ENCODE measurements at regions not wholly inside any gene's neighbourhood (a gene's known extent, or its start where the extent isn't known, plus 50 kb on each side); places are given as distances from the start of the nearest gene placed in this dataset.

DNA sequence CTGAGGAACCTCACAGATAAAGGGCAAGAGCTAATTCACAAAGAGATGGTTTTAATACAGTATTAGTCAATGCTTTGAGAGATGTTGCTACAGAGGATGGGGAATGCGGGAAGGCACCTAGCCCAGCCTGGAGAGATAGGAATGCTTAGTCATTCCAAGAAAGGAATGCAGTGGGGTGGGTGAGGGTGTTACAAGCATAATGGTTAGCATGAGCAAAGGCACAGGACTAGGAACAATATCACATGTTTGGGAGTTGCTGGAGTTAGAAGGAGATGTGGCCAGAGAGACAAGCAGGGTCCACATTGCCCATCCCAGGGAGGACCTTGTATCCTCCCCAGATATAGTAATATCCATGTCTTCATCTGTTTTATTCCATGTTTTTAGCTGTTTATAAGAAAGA is 107.0 kb upstream of the OGFRL1 start:
- no peak overlapping the region for H2AFZ ChIP-seq (ENCODE audit: low read depth, low read length)
- H3K4me1 ChIP-seq (ENCODE audit: insufficient read depth, low read length), result no peaks in the 10 kb centered on the region
- no peak overlapping the region for H3K9ac ChIP-seq (ENCODE audit: low read depth, low read length)
- H3K79me2 ChIP-seq (ENCODE audit: insufficient read depth, low read length), result no peaks in the 10 kb centered on the region
- H4K20me1 ChIP-seq (ENCODE audit: insufficient read depth, low read length), result no peaks in the 10 kb centered on the region
- no peaks in the 10 kb centered on the region for H3K36me3 ChIP-seq (ENCODE audit: insufficient read depth, low read length)
- no peak overlapping the region for H3K27ac ChIP-seq (ENCODE audit: low read length)
- TF ChIP-seq, protein P1, sequence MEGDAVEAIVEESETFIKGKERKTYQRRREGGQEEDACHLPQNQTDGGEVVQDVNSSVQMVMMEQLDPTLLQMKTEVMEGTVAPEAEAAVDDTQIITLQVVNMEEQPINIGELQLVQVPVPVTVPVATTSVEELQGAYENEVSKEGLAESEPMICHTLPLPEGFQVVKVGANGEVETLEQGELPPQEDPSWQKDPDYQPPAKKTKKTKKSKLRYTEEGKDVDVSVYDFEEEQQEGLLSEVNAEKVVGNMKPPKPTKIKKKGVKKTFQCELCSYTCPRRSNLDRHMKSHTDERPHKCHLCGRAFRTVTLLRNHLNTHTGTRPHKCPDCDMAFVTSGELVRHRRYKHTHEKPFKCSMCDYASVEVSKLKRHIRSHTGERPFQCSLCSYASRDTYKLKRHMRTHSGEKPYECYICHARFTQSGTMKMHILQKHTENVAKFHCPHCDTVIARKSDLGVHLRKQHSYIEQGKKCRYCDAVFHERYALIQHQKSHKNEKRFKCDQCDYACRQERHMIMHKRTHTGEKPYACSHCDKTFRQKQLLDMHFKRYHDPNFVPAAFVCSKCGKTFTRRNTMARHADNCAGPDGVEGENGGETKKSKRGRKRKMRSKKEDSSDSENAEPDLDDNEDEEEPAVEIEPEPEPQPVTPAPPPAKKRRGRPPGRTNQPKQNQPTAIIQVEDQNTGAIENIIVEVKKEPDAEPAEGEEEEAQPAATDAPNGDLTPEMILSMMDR (IDR thresholded peaks at IDR 0.05; ENCODE audit: borderline replicate concordance, extremely low read depth, low read length, poor library complexity, severe bottlenecking), result no peak
- TF ChIP-seq EZH2 (IDR thresholded peaks at IDR 0.05; ENCODE audit: borderline replicate concordance, low read depth, low read length, severe bottlenecking), result no peak
- no peaks in the 10 kb centered on the region for H3K9me3 ChIP-seq (ENCODE audit: insufficient read depth, low read length, severe bottlenecking)
- no peak overlapping the region for H3K4me2 ChIP-seq (ENCODE audit: insufficient read depth, low read length)
- no peak overlapping the region for H3K4me3 ChIP-seq (ENCODE audit: low read depth in 1 of 2, low read length in 2 of 2)
- ATAC-seq (ENCODE audit: insufficient read depth, low read depth), result no peak
- H3K27me3 ChIP-seq (ENCODE audit: insufficient read depth, low read length, poor library complexity), result no peaks in the 10 kb centered on the region
- no peak for DNase-seq

DNA sequence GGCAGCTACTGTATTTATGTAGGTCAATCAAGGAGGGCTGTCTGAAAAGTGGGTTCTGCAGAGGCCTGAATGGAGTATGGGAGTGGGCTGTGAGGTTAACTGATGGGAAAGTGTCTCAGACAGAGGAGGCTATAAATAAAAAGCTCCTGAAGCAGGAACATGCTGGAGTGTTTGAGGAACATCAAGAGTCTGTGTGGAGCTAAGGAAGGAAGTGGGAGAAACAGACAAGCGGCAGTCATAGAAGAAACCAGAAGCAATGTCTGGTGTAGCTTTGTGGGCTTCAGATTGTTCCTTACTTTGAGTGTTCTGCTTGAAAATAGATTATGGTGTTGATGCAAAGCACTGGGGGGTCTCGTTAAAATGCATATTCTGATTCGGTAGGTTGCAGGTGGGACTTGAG is 101.5 kb upstream of the OGFRL1 start:
- TF ChIP-seq, protein P1 (IDR thresholded peaks at IDR 0.05; ENCODE audit: borderline replicate concordance, extremely low read depth, low read length, poor library complexity, severe bottlenecking), result no peak
- TF ChIP-seq EZH2 (IDR thresholded peaks at IDR 0.05; ENCODE audit: borderline replicate concordance, low read depth, low read length, severe bottlenecking), result no peak
- H3K4me1 ChIP-seq (ENCODE audit: insufficient read depth, low read length), result no peaks in the 10 kb centered on the region
- H3K36me3 ChIP-seq (ENCODE audit: insufficient read depth, low read length), result no peaks in the 10 kb centered on the region
- H2AFZ ChIP-seq (ENCODE audit: low read depth, low read length), result no peak overlapping the region
- H3K27me3 ChIP-seq (ENCODE audit: insufficient read depth, low read length, poor library complexity), result no peaks in the 10 kb centered on the region
- H3K27ac ChIP-seq (ENCODE audit: low read length), result no peak overlapping the region
- DNase-seq (no peak), ATAC-seq (ENCODE audit: insufficient read depth, low read depth) (no peak)
- no peaks in the 10 kb centered on the region for H3K9me3 ChIP-seq (ENCODE audit: insufficient read depth, low read length, severe bottlenecking)
- H3K4me2 ChIP-seq (ENCODE audit: insufficient read depth, low read length), result no peak overlapping the region
- no peak overlapping the region for H3K9ac ChIP-seq (ENCODE audit: low read depth, low read length)
- no peaks in the 10 kb centered on the region for H3K79me2 ChIP-seq (ENCODE audit: insufficient read depth, low read length)
- no peaks in the 10 kb centered on the region for H4K20me1 ChIP-seq (ENCODE audit: insufficient read depth, low read length)
- H3K4me3 ChIP-seq (ENCODE audit: low read depth in 1 of 2, low read length in 2 of 2), result no peak overlapping the region

DNA sequence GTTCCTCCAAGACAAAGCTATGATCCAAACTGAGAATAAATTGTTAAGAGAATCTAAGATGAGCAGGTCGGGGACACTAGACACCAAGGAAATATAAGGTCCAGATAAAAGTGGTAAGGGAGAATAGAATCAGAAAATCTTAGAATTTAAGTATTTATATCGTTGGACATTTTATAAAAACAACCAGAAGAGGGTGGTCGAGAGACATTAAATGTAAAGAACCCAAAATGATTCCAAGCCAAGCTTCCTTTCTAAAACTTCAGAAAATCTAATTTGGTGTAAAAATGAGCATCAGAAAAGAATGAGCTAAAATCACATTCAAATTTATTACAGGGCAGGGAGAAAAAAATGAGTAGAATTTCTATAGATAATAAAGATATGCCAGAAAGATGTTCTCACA is 97.8 kb upstream of the OGFRL1 start:
- Histone ChIP-seq H3K27me3 (ENCODE audit: insufficient read depth, low read length, poor library complexity) (no peaks in the 10 kb centered on the region), H3K27ac (ENCODE audit: low read length) (no peak overlapping the region), H3K4me3 (ENCODE audit: low read depth in 1 of 2, low read length in 2 of 2) (no peak overlapping the region), H3K4me2 (ENCODE audit: insufficient read depth, low read length) (no peak overlapping the region), H2AFZ (ENCODE audit: low read depth, low read length) (no peak overlapping the region), H3K9me3 (ENCODE audit: insufficient read depth, low read length, severe bottlenecking) (no peaks in the 10 kb centered on the region), H3K9ac (ENCODE audit: low read depth, low read length) (no peak overlapping the region), H3K4me1 (ENCODE audit: insufficient read depth, low read length) (no peaks in the 10 kb centered on the region), H3K36me3 (ENCODE audit: insufficient read depth, low read length) (no peaks in the 10 kb centered on the region), H4K20me1 (ENCODE audit: insufficient read depth, low read length) (no peaks in the 10 kb centered on the region), H3K79me2 (ENCODE audit: insufficient read depth, low read length) (no peaks in the 10 kb centered on the region)
- DNase-seq (no peak), ATAC-seq (ENCODE audit: insufficient read depth, low read depth) (no peak)
- TF ChIP-seq EZH2 (IDR thresholded peaks at IDR 0.05; ENCODE audit: borderline replicate concordance, low read depth, low read length, severe bottlenecking), result no peak
- TF ChIP-seq, protein P1 (IDR thresholded peaks at IDR 0.05; ENCODE audit: borderline replicate concordance, extremely low read depth, low read length, poor library complexity, severe bottlenecking), result no peak

DNA sequence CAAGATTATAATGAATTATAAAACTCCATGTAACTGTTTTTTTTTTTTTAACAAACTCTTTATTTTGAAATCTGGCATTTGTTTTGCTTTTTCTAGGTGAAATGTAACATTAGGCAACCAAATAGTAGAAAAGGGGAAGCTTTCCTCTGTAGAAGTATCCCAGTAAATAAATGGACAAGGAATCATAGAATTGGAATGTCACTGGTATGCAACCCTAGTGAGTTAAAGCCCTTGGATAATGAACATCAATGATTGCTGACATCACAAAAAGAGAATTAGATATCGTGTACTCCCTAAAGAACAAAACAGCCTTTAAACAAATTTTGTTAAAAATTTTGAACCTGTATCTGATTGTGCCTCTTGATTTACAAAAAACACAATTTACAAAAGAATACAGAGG is 93.9 kb upstream of the OGFRL1 start:
- H3K4me2 ChIP-seq (ENCODE audit: insufficient read depth, low read length), result no peak overlapping the region
- ATAC-seq (ENCODE audit: insufficient read depth, low read depth) (no peak), DNase-seq (no peak)
- no peaks in the 10 kb centered on the region for H3K4me1 ChIP-seq (ENCODE audit: insufficient read depth, low read length)
- H4K20me1 ChIP-seq (ENCODE audit: insufficient read depth, low read length), result no peaks in the 10 kb centered on the region
- H3K79me2 ChIP-seq (ENCODE audit: insufficient read depth, low read length), result no peaks in the 10 kb centered on the region
- no peak overlapping the region for H3K9ac ChIP-seq (ENCODE audit: low read depth, low read length)
- no peak overlapping the region for H3K4me3 ChIP-seq (ENCODE audit: low read depth in 1 of 2, low read length in 2 of 2)
- no peaks in the 10 kb centered on the region for H3K9me3 ChIP-seq (ENCODE audit: insufficient read depth, low read length, severe bottlenecking)
- no peak for TF ChIP-seq EZH2 (IDR thresholded peaks at IDR 0.05; ENCODE audit: borderline replicate concordance, low read depth, low read length, severe bottlenecking)
- TF ChIP-seq, protein P1 (IDR thresholded peaks at IDR 0.05; ENCODE audit: borderline replicate concordance, extremely low read depth, low read length, poor library complexity, severe bottlenecking), result no peak
- H3K36me3 ChIP-seq (ENCODE audit: insufficient read depth, low read length), result no peaks in the 10 kb centered on the region
- no peak overlapping the region for H3K27ac ChIP-seq (ENCODE audit: low read length)
- H3K27me3 ChIP-seq (ENCODE audit: insufficient read depth, low read length, poor library complexity), result peaks cover 5% of the 10 kb centered on the region
- no peak overlapping the region for H2AFZ ChIP-seq (ENCODE audit: low read depth, low read length)

Data from DND-41 (cell line).